SK-N-MC (cell line): ENCODE measurements at regions not wholly inside any gene's neighbourhood (a gene's known extent, or its start where the extent isn't known, plus 50 kb on each side); places are given as distances from the start of the nearest gene placed in this dataset.

Experiments
- DNase-seq: peaks from one replicate; pipeline ENCODE4 v3.0.0-alpha.2; 2011; ENCODE audit warnings: low read depth, low spot score
- H3K27ac ChIP-seq: fragments of 200-600 bp; sonication (generic); 2 replicates; pipeline ENCODE4 v1.5.1; 2016; ENCODE audit warnings: mixed run types
- H3K36me3 ChIP-seq: fragments of 200-600 bp; sonication (generic); 2 replicates; pipeline ENCODE4 v1.6.1; 2017; ENCODE audit warnings: antibody characterized with exemption, low read length, mixed read lengths; ENCODE audit not compliant: insufficient read depth
- H3K4me3 ChIP-seq: fragments of 200-600 bp; sonication (generic); 2 replicates; pipeline ENCODE4 v1.5.1; 2016
- H3K9ac ChIP-seq: fragments of 200-600 bp; sonication (generic); 2 replicates; pipeline ENCODE4 v1.8.0; 2017; ENCODE audit warnings: mixed run types, mixed read lengths; ENCODE audit not compliant: insufficient read length
- H3K9me3 ChIP-seq: fragments of 200-600 bp; sonication (generic); 2 replicates; pipeline ENCODE4 v1.6.1; 2017; ENCODE audit warnings: low read depth, mild to moderate bottlenecking, antibody characterized with exemption, low read length, moderate library complexity, mixed read lengths
- EZH2 ChIP-seq: fragments of 200-600 bp; sonication (generic); IDR thresholded peaks from one replicate; pipeline ENCODE4 v1.6.1; 2017; ENCODE audit warnings: antibody characterized with exemption
- FOXP2 ChIP-seq: optimal IDR thresholded peaks from 2 replicates; pipeline ENCODE3; 2011; ENCODE audit warnings: mild to moderate bottlenecking, moderate library complexity; ENCODE audit not compliant: insufficient read depth; ENCODE audit errors: extremely low read length, control extremely low read depth
- POLR2AphosphoS5 ChIP-seq: IDR thresholded peaks from 2 replicates; pipeline ENCODE4 v1.6.1; 2012; ENCODE audit warnings: mild to moderate bottlenecking, low read depth, low read length, borderline replicate concordance

- no peaks in the 10 kb centered on the region for H3K9me3 ChIP-seq
- H3K36me3 ChIP-seq: no peaks in the 10 kb centered on the region
- H3K27ac ChIP-seq: no peak overlapping the region
- H3K9ac ChIP-seq: no peak overlapping the region
- TF ChIP-seq EZH2 (no peak), FOXP2 (no peak), POLR2AphosphoS5 (no peak)
- H3K4me3 ChIP-seq: no peak overlapping the region
- DNase-seq: no peak
These were observed 1115.3 kb upstream of the IGFBP7 start for GRCh38 chr4:58225460-58225859.

GRCh38 chr4:58219179-58219578 is 1109.0 kb upstream of the IGFBP7 start:
- no peak for TF ChIP-seq EZH2
- no peak for TF ChIP-seq POLR2AphosphoS5
- no peak for TF ChIP-seq FOXP2
- no peak for DNase-seq
- no peak overlapping the region for H3K27ac ChIP-seq
- H3K36me3 ChIP-seq: no peaks in the 10 kb centered on the region
- H3K9me3 ChIP-seq: no peaks in the 10 kb centered on the region
- H3K4me3 ChIP-seq: no peak overlapping the region
- H3K9ac ChIP-seq: no peak overlapping the region

- Histone ChIP-seq H3K27ac (no peak overlapping the region), H3K9me3 (no peaks in the 10 kb centered on the region), H3K9ac (no peak overlapping the region), H3K4me3 (no peak overlapping the region), H3K36me3 (no peaks in the 10 kb centered on the region)
- no peak for TF ChIP-seq POLR2AphosphoS5
- TF ChIP-seq EZH2: no peak
- no peak for TF ChIP-seq FOXP2
- DNase-seq: no peak
These were observed 1106.3 kb upstream of the IGFBP7 start for GRCh38 chr4:58216461-58216860.

GRCh38 chr4:58214376-58214775 is 1104.2 kb upstream of the IGFBP7 start:
- no peak overlapping the region for H3K27ac ChIP-seq

GRCh38 chr4:58209551-58209950 is 1099.4 kb upstream of the IGFBP7 start:
- no peak overlapping the region for H3K27ac ChIP-seq
- peak overlapping the region; percentile 13; the same call in 1 of the 2 replicates for H3K4me3 ChIP-seq
- TF ChIP-seq EZH2 (no peak), FOXP2 (no peak), POLR2AphosphoS5 (no peak)
- H3K9me3 ChIP-seq: no peaks in the 10 kb centered on the region
- DNase-seq: peak; percentile 50
- H3K9ac ChIP-seq: no peak overlapping the region
- H3K36me3 ChIP-seq: no peaks in the 10 kb centered on the region

More at GRCh38 chr4:58214376-58214775, 1104.2 kb upstream of the IGFBP7 start:
- no peaks in the 10 kb centered on the region for H3K36me3 ChIP-seq
- H3K4me3 ChIP-seq: no peak overlapping the region
- TF ChIP-seq EZH2: no peak
- no peak for TF ChIP-seq FOXP2
- TF ChIP-seq POLR2AphosphoS5: no peak
- H3K9me3 ChIP-seq: no peaks in the 10 kb centered on the region
- no peak for DNase-seq
- H3K9ac ChIP-seq: no peak overlapping the region

- Histone ChIP-seq H3K9ac (no peak overlapping the region), H3K9me3 (no peaks in the 10 kb centered on the region), H3K36me3 (no peaks in the 10 kb centered on the region), H3K4me3 (peak overlapping the region; percentile 13; the same call in 1 of the 2 replicates), H3K27ac (no peak overlapping the region)
- no peak for DNase-seq
- TF ChIP-seq EZH2 (no peak), POLR2AphosphoS5 (no peak), FOXP2 (no peak)
These were observed 1098.8 kb upstream of the IGFBP7 start for GRCh38 chr4:58209001-58209400.

GRCh38 chr4:58205446-58206235 is 1095.5 kb upstream of the IGFBP7 start:
- H3K27ac ChIP-seq: no peak overlapping the region
- no peak for TF ChIP-seq POLR2AphosphoS5
- no peak for TF ChIP-seq FOXP2
- TF ChIP-seq EZH2: no peak
- no peak overlapping the region for H3K9ac ChIP-seq
- H3K9me3 ChIP-seq: no peaks in the 10 kb centered on the region
- H3K4me3 ChIP-seq: no peak overlapping the region
- H3K36me3 ChIP-seq: no peaks in the 10 kb centered on the region
- no peak for DNase-seq

GRCh38 chr4:58192217-58192616 is 1082.0 kb upstream of the IGFBP7 start:
- Histone ChIP-seq H3K9ac (no peak overlapping the region), H3K4me3 (no peak overlapping the region), H3K36me3 (no peaks in the 10 kb centered on the region), H3K27ac (no peak overlapping the region), H3K9me3 (no peaks in the 10 kb centered on the region)
- no peak for DNase-seq
- TF ChIP-seq FOXP2 (no peak), POLR2AphosphoS5 (no peak), EZH2 (no peak)
